Adrenal gland (tissue), 9 donors: ENCODE measurements at regions not wholly inside any gene's neighbourhood (a gene's known extent, or its start where the extent isn't known, plus 50 kb on each side); places are given as distances from the start of the nearest gene placed in this dataset.

Source experiments
- DNase-seq, 7 donors: peaks; one replicate each; pipeline ENCODE4 v3.0.0-alpha.2; 2019 to 2020
- H3K27ac ChIP-seq, 5 donors: fragments of 200-600 bp; sonication (generic) in 4 of 5; 1 replicate in 3 of 5; 2 replicates in 2 of 5; pipeline versions ENCODE4 v1.5.1 to v1.8.0; 2016 to 2020; ENCODE audit warnings: mild to moderate bottlenecking in 1 of 5
- H3K27me3 ChIP-seq: fragments of 200-600 bp; 2 replicates; pipeline ENCODE4 v1.8.0; 2021
- H3K36me3 ChIP-seq, 2 donors: fragments of 200-600 bp; replicated peaks in 1 of 2; 1 replicate in 1 of 2; 2 replicates in 1 of 2; pipeline versions ENCODE4 v1.5.1 to v1.8.0; 2018 to 2022
- H3K4me1 ChIP-seq, 2 donors: fragments of 200-600 bp; replicated peaks in 1 of 2; 1 replicate in 1 of 2; 2 replicates in 1 of 2; pipeline versions ENCODE4 v1.5.1 to v1.8.0; 2018 to 2021
- H3K4me3 ChIP-seq, 4 donors: fragments of 200-600 bp; sonication (generic) in 3 of 4; one replicate each; pipeline ENCODE4 v1.5.1; 2016 to 2018
- H3K9me3 ChIP-seq, 3 donors: fragments of 200-600 bp; sonication (generic) in 1 of 3; replicated peaks in 1 of 3; 1 replicate in 2 of 3; 2 replicates in 1 of 3; pipeline versions ENCODE4 v1.5.1 to v1.8.0; 2016 to 2021
- POLR2A ChIP-seq, 2 donors: fragments of 450-650 bp; IDR thresholded peaks; one replicate each; pipeline ENCODE4 v1.6.1; 2017; ENCODE audit warnings: antibody characterized with exemption in 2 of 2, mild to moderate bottlenecking in 2 of 2, moderate library complexity in 1 of 2
- WGBS, 4 donors: extraction: QIAGEN DNeasy Blood & Tissue Kit in 2 of 4; methylation state at CpG; one replicate each; pipeline versions ENCODE4 v1.1.5 to v1.1.7; 2013 to 2017; 5-methylcytosine and 5-hydroxymethylcytosine counted together
- intact Hi-C, 2 donors: fragments of 100-400 bp; cut with DNase I; formaldehyde crosslinking; loops; one replicate each; pipeline versions ENCODE4 v1.14.1 to v1.15.0; 2022 to 2023
- TF ChIP-seq, protein P1 (sequence below), 6 experiments: fragments of 450-650 bp in 4 of 6; fragments of 200-600 bp in 2 of 6; sonication (generic) in 1 of 6; IDR thresholded peaks; 1 replicate in 5 of 6; 2 replicates in 1 of 6; pipeline versions ENCODE4 v1.5.1 to v1.8.0; 2016 to 2021; ENCODE audit warnings: antibody characterized with exemption in 6 of 6, mild to moderate bottlenecking in 2 of 6, moderate library complexity in 1 of 6
- donor health status: healthy with polysubstance abuse.
- donor health status: Bipolar disorder and iron deficiency.
- donor health status: DM: yes; HTN: yes; CAD: no.
- donor health status: DM: no; HTN: no; CAD: no.
- donor health status: DM: no; HTN: no; CAD: no.

DNA sequence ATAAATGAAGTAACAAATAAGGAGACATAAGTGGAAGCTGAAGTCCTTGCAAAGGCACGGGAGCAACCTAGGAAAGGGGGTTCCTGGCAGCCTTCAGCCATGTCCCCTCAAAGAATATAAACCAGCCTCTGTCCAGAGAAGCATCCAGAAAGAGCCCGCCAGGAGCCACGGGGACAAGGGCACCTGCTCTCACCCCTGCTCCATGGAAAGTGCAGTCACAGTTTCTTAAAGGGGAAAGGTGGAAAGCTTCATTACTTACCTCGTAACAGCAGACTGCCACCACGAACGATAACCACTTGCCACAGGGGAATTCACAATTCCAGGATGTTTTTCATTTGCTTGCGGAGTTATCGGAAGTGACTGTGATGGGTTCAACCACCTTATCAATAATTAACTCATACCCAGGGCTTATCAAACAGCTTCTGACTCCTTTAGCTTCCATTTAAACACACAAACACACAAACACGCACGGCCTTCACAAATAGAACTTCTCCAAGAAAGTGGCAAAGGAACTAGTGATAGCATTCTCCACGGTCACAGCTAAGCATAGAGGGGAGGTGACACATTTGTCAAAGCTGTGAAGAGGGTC, 134.2 kb upstream of the IGF1R start:
- no peak for DNase-seq
- H3K4me1 ChIP-seq = peaks cover 0 to under 1% of the 10 kb centered on the region in 2 donors
- no peak for TF ChIP-seq POLR2A (IDR thresholded peaks at IDR 0.05)
- TF ChIP-seq, protein P1, sequence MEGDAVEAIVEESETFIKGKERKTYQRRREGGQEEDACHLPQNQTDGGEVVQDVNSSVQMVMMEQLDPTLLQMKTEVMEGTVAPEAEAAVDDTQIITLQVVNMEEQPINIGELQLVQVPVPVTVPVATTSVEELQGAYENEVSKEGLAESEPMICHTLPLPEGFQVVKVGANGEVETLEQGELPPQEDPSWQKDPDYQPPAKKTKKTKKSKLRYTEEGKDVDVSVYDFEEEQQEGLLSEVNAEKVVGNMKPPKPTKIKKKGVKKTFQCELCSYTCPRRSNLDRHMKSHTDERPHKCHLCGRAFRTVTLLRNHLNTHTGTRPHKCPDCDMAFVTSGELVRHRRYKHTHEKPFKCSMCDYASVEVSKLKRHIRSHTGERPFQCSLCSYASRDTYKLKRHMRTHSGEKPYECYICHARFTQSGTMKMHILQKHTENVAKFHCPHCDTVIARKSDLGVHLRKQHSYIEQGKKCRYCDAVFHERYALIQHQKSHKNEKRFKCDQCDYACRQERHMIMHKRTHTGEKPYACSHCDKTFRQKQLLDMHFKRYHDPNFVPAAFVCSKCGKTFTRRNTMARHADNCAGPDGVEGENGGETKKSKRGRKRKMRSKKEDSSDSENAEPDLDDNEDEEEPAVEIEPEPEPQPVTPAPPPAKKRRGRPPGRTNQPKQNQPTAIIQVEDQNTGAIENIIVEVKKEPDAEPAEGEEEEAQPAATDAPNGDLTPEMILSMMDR (IDR thresholded peaks at IDR 0.05) = no peak
- 80 to 86% (median 82%) methylated on average over 11 of the region's 11 CpGs for WGBS, 4 donors
- H3K4me3 ChIP-seq = no peak overlapping the region
- intact Hi-C loops = loop anchor here in 1 of 2 donors (5.0 kb wide), 1 partner anchor 558 kb away; no protein-coding TSS in a partner anchor
- H3K27ac ChIP-seq = no peak overlapping the region
- H3K27me3 ChIP-seq = no peaks in the 10 kb centered on the region
- no peaks in the 10 kb centered on the region for H3K36me3 ChIP-seq
- no peaks in the 10 kb centered on the region for H3K9me3 ChIP-seq

DNA sequence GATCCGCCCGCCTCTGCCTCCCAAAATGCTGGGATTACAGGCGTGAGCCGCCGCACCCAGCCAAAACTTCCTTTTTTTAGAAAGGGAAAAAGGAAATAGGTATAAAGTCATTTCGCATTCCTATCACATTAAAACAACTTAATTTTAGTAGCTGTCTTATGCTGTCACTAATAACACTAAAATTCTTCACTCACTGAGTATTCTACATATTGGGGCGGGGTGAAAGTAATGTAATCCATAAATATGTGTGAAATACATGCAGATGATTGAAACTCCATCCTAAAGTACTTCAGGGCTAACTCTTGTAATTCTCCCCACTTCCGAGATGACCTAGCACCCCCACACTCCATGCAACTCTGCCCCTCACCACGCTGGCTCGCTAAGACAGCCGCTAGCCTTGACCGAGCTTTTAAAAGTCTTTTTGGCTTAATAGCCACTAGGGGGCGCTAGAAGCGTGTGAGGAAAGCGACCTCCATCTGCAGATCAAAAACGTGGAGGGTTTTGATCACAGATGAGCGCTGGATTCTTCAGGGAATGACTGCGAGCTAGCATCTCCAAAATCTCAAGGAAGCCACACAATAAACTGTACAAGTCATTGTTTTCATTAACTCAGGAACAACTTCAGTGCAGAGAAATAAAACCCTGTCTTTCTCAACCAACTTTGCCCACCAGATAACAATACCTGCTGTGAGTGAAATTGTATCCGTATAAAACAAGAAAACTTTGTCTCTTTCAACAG, 129.3 kb upstream of the IGF1R start:
- no peaks in the 10 kb centered on the region for H3K27me3 ChIP-seq
- H3K9me3 ChIP-seq = no peaks in the 10 kb centered on the region
- intact Hi-C loops = loop anchor here in 1 of 2 donors (5.0 kb wide), 1 partner anchor 128 kb away; the partner anchor contains the start of gene IGF1R
- DNase-seq = peak; percentile 43 to 69 (median 61)
- H3K4me3 ChIP-seq = no peak overlapping the region
- H3K4me1 ChIP-seq = peaks cover 0 to 4% of the 10 kb centered on the region in 2 donors
- no peak overlapping the region for H3K27ac ChIP-seq
- H3K36me3 ChIP-seq = no peaks in the 10 kb centered on the region
- WGBS, 4 donors = 33 to 36% (median 35%) methylated on average over 19 of the region's 19 CpGs
- TF ChIP-seq, protein P1 (IDR thresholded peaks at IDR 0.05) = peak; percentile 76 to 90 (median 84)
- no peak for TF ChIP-seq POLR2A (IDR thresholded peaks at IDR 0.05)

- Histone ChIP-seq H3K27ac (no peak overlapping the region), H3K9me3 (no peaks in the 10 kb centered on the region), H3K36me3 (no peaks in the 10 kb centered on the region), H3K4me3 (no peak overlapping the region), H3K4me1 (peaks cover 0 to 4% of the 10 kb centered on the region in 2 donors), H3K27me3 (no peaks in the 10 kb centered on the region)
- intact Hi-C loops = loop anchor here (5.0 to 10.0 kb wide), 5 partner anchors 125 to 542 kb away; partner anchors contain the start of gene IGF1R (in 2 of the 2)
- DNase-seq = no peak
- no peak for TF ChIP-seq POLR2A (IDR thresholded peaks at IDR 0.05)
- TF ChIP-seq, protein P1 (IDR thresholded peaks at IDR 0.05) = no peak
- 57 to 73% (median 64%) methylated on average over 10 of the region's 10 CpGs for WGBS, 4 donors
Observed at GRCh38 chr15:98519767-98520550, 128.4 kb upstream of the IGF1R start.

- Histone ChIP-seq H3K27me3 (no peaks in the 10 kb centered on the region), H3K4me3 (no peak overlapping the region), H3K36me3 (no peaks in the 10 kb centered on the region), H3K4me1 (peaks cover 0 to 4% of the 10 kb centered on the region in 2 donors), H3K9me3 (no peaks in the 10 kb centered on the region), H3K27ac (no peak overlapping the region)
- intact Hi-C loops = loop anchor here (5.0 to 10.0 kb wide), 4 partner anchors 123 to 540 kb away; partner anchors contain the start of gene IGF1R (in 1 of the 2)
- no peak for DNase-seq
- 72 to 87% (median 76%) methylated on average over 5 of the region's 5 CpGs for WGBS, 4 donors
- TF ChIP-seq POLR2A (IDR thresholded peaks at IDR 0.05) = no peak
- TF ChIP-seq, protein P1 (IDR thresholded peaks at IDR 0.05) = no peak
Observed at GRCh38 chr15:98522127-98522526, 126.2 kb upstream of the IGF1R start.
